Lower lobe of right lung (tissue), 2 donors: ENCODE measurements at regions not wholly inside any gene's neighbourhood (a gene's known extent, or its start where the extent isn't known, plus 50 kb on each side); places are given as distances from the start of the nearest gene placed in this dataset.

ENCODE experiments used
- ATAC-seq, 2 donors: fragments of 200-7000 bp; cut with Tn5 transposase; one replicate each; pipeline ENCODE4 v1.9.1; 2020 to 2022; ENCODE audit warnings: mild to moderate bottlenecking in 2 of 2, moderate library complexity in 2 of 2
- DNase-seq: peaks from one replicate; pipeline ENCODE4 v3.0.0-alpha.2; 2020
- H3K27ac ChIP-seq: fragments of 200-600 bp; one replicate; pipeline ENCODE4 v1.8.0; 2022
- H3K27me3 ChIP-seq: fragments of 200-600 bp; one replicate; pipeline ENCODE4 v1.8.0; 2022; ENCODE audit warnings: low read depth
- H3K36me3 ChIP-seq: fragments of 200-600 bp; one replicate; pipeline ENCODE4 v1.8.0; 2022; ENCODE audit warnings: mild to moderate bottlenecking
- H3K4me1 ChIP-seq: fragments of 200-600 bp; one replicate; pipeline ENCODE4 v1.8.0; 2022
- H3K4me3 ChIP-seq: fragments of 200-600 bp; one replicate; pipeline ENCODE4 v1.8.0; 2022; ENCODE audit warnings: mild to moderate bottlenecking
- H3K9me3 ChIP-seq: fragments of 200-600 bp; one replicate; pipeline ENCODE4 v1.8.0; 2022
- CTCF ChIP-seq: fragments of 200-600 bp; IDR thresholded peaks from one replicate; pipeline ENCODE4 v1.8.0; 2022; ENCODE audit warnings: antibody characterized with exemption, mild to moderate bottlenecking
- intact Hi-C: fragments of 100-400 bp; cut with DNase I; formaldehyde crosslinking; loops from one replicate; pipeline ENCODE4 v1.11.0; 2022
- donor health status: DM: no; HTN: yes; CAD: no; lungs with severe emphysema.

DNA sequence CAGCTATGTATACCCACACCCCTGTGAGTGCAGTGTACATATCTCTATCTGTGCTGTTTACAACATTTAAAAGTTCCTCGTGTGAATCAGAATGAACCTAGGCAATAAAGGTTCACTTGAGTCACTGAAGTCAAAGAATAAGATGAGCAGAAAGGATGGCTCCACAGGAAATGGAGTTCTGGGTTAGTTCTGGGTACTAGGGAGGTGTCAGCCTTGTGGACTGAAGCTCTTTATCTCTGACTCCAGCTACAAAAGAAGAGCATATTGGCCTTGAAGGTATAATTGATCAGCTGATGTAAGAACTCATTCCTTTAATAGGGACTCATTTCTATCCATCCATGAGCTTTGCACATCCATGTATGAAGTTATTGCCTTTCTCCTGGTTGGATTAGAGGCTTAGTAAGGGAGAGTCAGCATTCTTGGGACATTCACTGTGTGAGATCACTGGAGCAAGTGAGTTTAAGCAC is 73.9 kb upstream of the BACH2 start:
- TF ChIP-seq CTCF, result no peak
- DNase-seq, result no peak
- Histone ChIP-seq H3K27ac (no peak overlapping the region), H3K4me3 (no peak overlapping the region), H3K36me3 (no peaks in the 10 kb centered on the region), H3K4me1 (peaks cover 14% of the 10 kb centered on the region), H3K9me3 (no peaks in the 10 kb centered on the region), H3K27me3 (no peaks in the 10 kb centered on the region)
- intact Hi-C loops, result no loop called here
- no peak for ATAC-seq

DNA sequence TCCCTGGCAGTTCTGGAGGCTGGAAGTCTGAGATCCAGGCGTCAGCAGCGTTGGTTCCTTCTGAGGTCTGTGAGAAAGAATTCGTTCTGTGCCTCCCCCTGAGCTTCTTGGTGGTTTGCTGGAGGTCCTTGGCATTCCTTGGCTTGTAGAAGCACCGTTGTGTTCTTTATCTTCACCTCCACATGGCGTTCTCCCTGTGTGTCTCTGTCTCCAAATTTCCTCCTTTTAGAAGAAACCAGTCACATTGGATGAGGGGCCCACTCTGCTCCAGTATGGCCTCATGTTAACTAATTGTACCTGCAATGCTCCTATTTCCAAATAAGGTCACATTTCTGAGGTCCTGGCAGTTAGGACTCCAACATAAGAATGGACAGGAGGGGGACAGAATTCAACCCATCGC is 73.0 kb upstream of the BACH2 start:
- TF ChIP-seq CTCF, result no peak
- intact Hi-C loops, result no loop called here
- Histone ChIP-seq H3K27me3 (no peaks in the 10 kb centered on the region), H3K36me3 (no peaks in the 10 kb centered on the region), H3K27ac (peak overlapping the region; percentile 43), H3K4me1 (peaks cover 14% of the 10 kb centered on the region), H3K4me3 (no peak overlapping the region), H3K9me3 (no peaks in the 10 kb centered on the region)
- DNase-seq, result no peak
- ATAC-seq, result no peak

- H3K9me3 ChIP-seq, result no peaks in the 10 kb centered on the region
- intact Hi-C loops, result no loop called here
Observed at GRCh38 chr6:90369024-90369519, 72.4 kb upstream of the BACH2 start.

DNA sequence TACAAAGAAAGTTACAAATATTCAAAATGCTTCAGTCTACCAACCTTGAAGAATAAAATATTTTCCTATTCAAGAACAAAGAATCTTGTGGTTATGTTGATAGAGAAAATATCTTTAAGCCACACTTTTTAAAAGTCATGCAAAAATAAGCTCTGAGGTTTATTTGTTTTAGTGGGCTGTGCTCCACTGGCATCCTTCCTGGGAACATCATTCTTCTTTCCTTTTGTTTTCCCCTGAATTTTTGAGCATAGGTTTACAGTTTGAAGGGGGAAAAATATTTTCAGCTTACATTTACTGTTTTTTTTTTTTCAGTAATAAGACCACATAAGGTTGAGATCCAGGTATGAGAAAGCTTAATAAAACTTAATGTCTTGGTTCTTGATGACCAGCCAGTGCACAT is 72.0 kb upstream of the BACH2 start:
- Histone ChIP-seq H3K4me1 (peaks cover 14% of the 10 kb centered on the region), H3K9me3 (no peaks in the 10 kb centered on the region), H3K4me3 (no peak overlapping the region), H3K36me3 (no peaks in the 10 kb centered on the region), H3K27ac (no peak overlapping the region), H3K27me3 (no peaks in the 10 kb centered on the region)
- DNase-seq (no peak), ATAC-seq (no peak)
- intact Hi-C loops, result no loop called here
- no peak for TF ChIP-seq CTCF

More at GRCh38 chr6:90369024-90369519, 72.4 kb upstream of the BACH2 start:
- Histone ChIP-seq H3K36me3 (no peaks in the 10 kb centered on the region), H3K27me3 (no peaks in the 10 kb centered on the region), H3K4me1 (peaks cover 14% of the 10 kb centered on the region), H3K27ac (peak overlapping the region; percentile 43), H3K4me3 (no peak overlapping the region)
- no peak for TF ChIP-seq CTCF
- ATAC-seq (peak; percentile 96 to 98), DNase-seq (no peak)

- no peaks in the 10 kb centered on the region for H3K36me3 ChIP-seq
- no peak for TF ChIP-seq CTCF
- no peaks in the 10 kb centered on the region for H3K9me3 ChIP-seq
- peaks cover 14% of the 10 kb centered on the region for H3K4me1 ChIP-seq
- DNase-seq, result no peak
- H3K27ac ChIP-seq, result no peak overlapping the region
- ATAC-seq, result no peak
- H3K4me3 ChIP-seq, result no peak overlapping the region
- no peaks in the 10 kb centered on the region for H3K27me3 ChIP-seq
- intact Hi-C loops, result no loop called here
Observed at GRCh38 chr6:90368001-90368400, 71.4 kb upstream of the BACH2 start.
